HG03521 (cell line): ENCODE measurements at regions not wholly inside any gene's neighbourhood (a gene's known extent, or its start where the extent isn't known, plus 50 kb on each side); places are given as distances from the start of the nearest gene placed in this dataset.

Experiments
- ATAC-seq: cut with Tn5 transposase; IDR thresholded peaks from one replicate; pipeline ENCODE4 v1.9.1; 2021; ENCODE audit warnings: mild to moderate bottlenecking, moderate library complexity; ENCODE audit not compliant: unreplicated experiment

GRCh38 chr12:78579846-78580245, 284.7 kb upstream of the SYT1 start:
- no peak for ATAC-seq

GRCh38 chr12:78580296-78580695, 284.3 kb upstream of the SYT1 start:
- ATAC-seq, result no peak

- no peak for ATAC-seq
Observed at GRCh38 chr12:78584695-78585094, 279.9 kb upstream of the SYT1 start.

- ATAC-seq, result no peak
Observed at GRCh38 chr12:78585132-78585531, 279.4 kb upstream of the SYT1 start.

- no peak for ATAC-seq
Observed at GRCh38 chr12:78586790-78587189, 277.8 kb upstream of the SYT1 start.

- ATAC-seq, result no peak
Observed at GRCh38 chr12:78599366-78599765, 265.2 kb upstream of the SYT1 start.

GRCh38 chr12:78600541-78600940, 264.0 kb upstream of the SYT1 start:
- no peak for ATAC-seq

- no peak for ATAC-seq
Observed at GRCh38 chr12:78611504-78611903, 253.1 kb upstream of the SYT1 start.

GRCh38 chr12:78612190-78612589, 252.4 kb upstream of the SYT1 start:
- no peak for ATAC-seq

- ATAC-seq, result no peak
Observed at GRCh38 chr12:78617683-78618082, 246.9 kb upstream of the SYT1 start.

- no peak for ATAC-seq
Observed at GRCh38 chr12:78622529-78623195, 241.9 kb upstream of the SYT1 start.

- ATAC-seq, result no peak
Observed at GRCh38 chr12:78628491-78629100, 236.0 kb upstream of the SYT1 start.

GRCh38 chr12:78636231-78636855, 228.2 kb upstream of the SYT1 start:
- ATAC-seq, result no peak

- no peak for ATAC-seq
Observed at GRCh38 chr12:78641837-78642423, 222.6 kb upstream of the SYT1 start.

GRCh38 chr12:78645956-78646355, 218.6 kb upstream of the SYT1 start:
- ATAC-seq, result no peak

GRCh38 chr12:78651755-78652154, 212.8 kb upstream of the SYT1 start:
- ATAC-seq, result no peak

- ATAC-seq, result no peak
Observed at GRCh38 chr12:78666584-78666983, 198.0 kb upstream of the SYT1 start.

- ATAC-seq, result no peak
Observed at GRCh38 chr12:78671295-78671694, 193.3 kb upstream of the SYT1 start.

- ATAC-seq, result no peak
Observed at GRCh38 chr12:78672033-78672432, 192.5 kb upstream of the SYT1 start.

GRCh38 chr12:78674311-78675090, 190.1 kb upstream of the SYT1 start:
- ATAC-seq, result no peak

GRCh38 chr12:78680596-78680995, 184.0 kb upstream of the SYT1 start:
- ATAC-seq, result no peak
